ENCODE measurements at regions not wholly inside any gene's neighbourhood (a gene's known extent, or its start where the extent isn't known, plus 50 kb on each side); places are given as distances from the start of the nearest gene placed in this dataset.
A peak's percentile ranks its signal among the peaks of the same experiment; 100 is the strongest.

DNA sequence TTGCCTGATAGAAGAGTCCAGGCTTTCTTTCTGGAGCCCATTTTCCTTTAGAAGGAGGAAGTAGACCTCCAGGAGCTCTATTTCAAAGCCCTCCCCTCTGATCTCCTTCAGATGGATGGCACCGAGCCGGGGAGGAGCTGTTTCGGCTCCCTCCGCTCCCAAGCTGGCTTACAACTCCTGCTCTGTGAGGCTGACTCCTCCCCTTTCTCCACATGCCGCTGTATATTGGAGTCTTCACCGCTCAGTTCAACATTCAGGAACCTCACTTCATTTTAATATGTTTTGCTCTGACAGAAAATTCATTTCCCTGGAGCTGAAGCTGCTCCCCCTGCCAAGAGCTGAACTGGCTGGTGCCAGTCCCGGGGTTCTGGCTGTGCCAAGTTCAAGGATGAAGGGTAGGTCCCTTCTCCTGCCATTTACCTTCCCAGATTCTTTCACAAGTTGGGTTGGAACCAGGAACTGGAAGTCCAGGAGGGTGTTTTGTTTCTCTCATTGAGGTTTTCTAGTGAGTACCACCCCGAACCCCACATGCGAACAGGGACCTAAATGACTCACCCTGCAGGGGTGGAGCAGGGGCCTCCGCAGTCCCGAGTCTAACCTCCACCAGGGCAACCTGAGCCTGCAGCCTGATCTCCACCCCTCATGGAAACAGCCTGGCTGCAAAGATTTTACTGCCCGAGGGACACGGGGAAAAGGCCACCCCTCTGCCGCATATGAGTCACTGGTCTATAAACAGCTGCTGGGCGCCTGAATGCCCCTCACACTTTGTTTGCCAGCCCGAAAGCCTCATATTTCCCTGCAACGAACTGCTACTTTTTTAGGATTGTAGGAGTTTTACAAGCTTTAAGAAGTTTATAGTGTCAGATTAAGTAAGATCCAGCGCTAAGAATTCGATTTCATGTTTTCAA, 68.6 kb upstream of the FOXA2 start:
- DNase-seq (ENCODE audit: low read depth, low spot score), result peak; percentile 69

- DNase-seq (ENCODE audit: low read depth, low spot score), result no peak
Observed at GRCh38 chr20:22653658-22654642, 69.6 kb upstream of the FOXA2 start.

- peak; percentile 66 for DNase-seq (ENCODE audit: low read depth, low spot score)
Observed at GRCh38 chr20:22663528-22664025, 79.2 kb upstream of the FOXA2 start.

DNA sequence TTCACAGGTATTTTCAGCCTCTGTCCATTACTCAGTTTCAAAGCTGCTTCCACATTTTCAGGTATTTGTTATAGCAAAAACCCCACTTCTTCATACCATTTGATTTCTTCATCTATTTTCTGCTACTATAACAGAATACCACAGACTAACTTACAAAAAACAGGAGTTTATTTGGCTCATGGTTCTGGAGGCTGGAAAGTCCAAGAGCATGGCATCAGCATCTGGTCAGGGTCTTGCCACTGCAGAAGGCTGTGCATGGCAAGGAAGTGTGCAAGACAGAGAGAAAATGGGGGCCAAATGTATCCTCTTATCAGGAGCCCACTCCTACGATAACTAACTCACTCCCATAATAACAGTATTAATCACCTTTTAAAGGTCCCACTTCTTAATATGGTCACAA, 82.8 kb upstream of the FOXA2 start:
- no peak for DNase-seq (ENCODE audit: low read depth, low spot score)

GRCh38 chr20:22672191-22672590, 87.8 kb upstream of the FOXA2 start:
- no peak for DNase-seq (ENCODE audit: low read depth, low spot score)

DNA sequence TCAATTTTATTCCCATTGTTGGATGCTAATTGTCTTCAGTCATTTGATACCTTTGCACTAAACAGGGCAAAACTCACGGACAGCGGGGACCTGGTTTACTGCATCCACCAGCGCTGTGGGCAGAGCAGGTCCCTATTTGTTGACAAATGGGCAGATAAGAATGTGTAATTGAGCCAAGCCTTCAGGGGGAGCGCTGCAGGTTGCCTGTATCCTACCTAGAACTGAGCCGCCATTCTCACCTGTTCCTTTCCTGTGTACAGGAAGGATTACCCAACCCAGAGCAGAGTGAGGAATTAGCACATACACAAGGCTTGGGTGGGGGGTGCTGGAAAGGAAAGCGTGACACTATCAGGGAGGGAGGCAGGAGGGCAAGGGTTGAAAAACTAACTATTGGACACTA, 89.1 kb upstream of the FOXA2 start:
- DNase-seq (ENCODE audit: low read depth, low spot score), result no peak

DNA sequence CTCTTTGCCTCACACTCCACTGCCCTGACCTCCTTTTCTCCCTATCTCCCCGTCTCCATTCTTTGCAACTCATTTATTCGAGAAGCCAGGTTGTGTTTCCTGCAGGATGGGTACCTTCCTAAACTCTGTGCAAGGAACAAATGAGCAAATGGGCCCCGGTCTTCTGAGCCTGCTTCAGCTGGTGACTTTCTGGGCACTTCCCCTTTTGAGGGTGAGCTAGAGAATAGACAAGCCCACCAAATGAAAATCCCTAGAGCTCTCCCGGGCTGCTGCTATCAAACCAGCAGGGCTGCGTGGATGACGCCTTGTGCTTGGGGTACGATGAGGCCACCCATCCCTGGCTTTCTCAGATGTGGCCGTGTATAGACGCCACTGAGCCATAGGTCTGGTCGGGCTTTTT, 91.0 kb upstream of the FOXA2 start:
- no peak for DNase-seq (ENCODE audit: low read depth, low spot score)

- DNase-seq (ENCODE audit: low read depth, low spot score), result no peak
Observed at GRCh38 chr20:22678678-22679077, 94.3 kb upstream of the FOXA2 start.

DNA sequence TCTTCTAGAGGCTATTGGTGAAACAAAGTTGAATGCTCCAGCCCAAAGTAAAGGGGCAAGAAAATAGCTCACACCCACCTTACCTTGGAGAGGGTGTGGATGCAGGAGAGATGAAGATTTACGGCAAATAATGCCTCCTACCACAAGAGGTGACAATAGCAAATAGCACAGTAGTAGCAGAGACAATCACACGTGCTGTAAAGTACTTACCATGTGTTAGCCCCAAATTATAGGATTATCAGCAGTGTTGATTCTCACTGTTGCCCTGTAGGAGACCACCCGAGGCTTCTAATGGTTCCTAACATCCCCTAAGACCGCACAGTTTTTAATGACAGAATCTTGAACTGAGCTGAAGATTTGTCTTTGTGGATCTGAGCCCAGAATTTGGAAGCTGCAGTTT, 94.8 kb upstream of the FOXA2 start:
- DNase-seq (ENCODE audit: low read depth, low spot score), result no peak

DNA sequence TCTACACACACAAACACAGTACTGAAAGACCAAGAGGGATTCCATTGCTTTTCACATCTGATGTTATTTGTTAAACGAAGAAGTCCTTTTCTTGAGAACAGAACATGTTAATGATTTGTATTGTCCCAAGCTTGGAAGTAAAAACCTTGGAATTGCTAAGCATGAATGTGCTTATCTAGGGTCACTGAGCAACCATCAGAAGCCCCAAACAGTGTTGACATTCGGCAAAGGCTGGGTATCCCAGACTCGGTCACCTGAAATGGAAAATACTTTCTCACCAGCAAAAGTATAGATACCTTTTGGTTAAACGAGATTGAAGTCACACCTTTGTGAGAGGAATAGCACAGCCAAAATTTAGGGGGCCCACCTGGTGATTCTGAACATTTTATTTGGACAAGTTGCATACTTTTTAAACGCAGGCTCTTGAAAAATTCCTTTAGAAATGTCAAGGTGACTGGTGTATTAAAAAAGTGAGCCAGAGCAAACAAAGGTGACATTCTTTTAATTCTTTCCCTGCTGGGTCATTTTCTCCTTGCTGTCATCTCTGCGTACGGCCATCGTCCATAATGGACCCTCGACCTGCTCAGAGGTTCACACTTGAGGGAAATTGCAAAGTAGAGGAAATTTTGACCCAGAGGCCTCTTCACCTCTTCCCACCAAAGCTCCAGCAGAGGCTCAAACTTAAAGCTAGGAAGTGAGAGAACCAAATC, 95.8 kb upstream of the FOXA2 start:
- no peak for DNase-seq (ENCODE audit: low read depth, low spot score)

DNA sequence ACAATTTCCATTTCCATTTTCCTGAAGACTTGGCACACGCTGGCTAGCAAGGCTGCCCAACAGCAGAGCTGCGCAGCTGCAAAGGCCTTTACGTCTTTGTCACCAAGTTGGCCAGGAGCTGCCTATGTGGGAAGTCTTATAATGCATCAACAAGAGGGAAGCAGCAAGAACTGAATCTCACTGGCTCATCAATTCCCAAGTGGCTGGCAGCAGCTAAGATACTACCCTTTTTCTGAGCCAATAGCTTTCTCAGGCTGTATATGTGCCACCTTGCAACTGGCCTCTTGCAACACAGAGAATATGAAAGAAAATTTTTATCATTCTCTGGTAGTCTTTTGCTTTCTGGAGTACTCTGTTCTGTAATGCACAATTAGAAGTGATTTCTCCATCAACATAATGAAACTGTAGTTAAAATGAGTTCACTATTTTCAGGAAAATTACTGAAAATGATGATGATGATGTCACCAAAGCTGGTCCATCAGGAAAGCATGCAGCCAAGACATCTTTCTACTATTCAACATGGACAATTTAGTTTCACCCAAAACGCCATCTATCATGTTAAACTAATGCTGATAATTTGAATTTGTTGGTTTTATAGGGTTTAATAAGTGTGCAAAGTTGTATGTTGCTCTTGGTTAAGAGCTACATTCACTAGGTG, 97.3 kb upstream of the FOXA2 start:
- DNase-seq (ENCODE audit: low read depth, low spot score), result no peak

DNA sequence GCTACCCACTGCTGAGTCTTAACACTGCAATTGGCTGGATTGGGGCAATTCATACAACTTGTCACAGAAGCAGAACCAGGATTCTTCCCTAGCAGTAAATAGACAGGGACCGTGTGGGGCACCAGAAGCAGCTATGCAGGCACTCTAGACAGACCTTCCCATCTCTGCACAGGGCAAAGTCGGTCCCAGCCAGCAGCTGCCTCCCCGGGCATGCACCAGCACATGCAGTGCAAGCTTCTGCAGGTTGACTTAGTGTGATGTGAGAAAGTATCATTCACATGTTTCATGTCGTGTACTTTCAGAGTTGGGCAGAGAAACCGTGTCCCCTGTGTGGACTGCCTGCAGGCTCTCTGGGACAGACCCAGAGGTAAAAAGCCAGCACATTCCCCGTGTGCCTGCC, 98.0 kb upstream of the FOXA2 start:
- DNase-seq (ENCODE audit: low read depth, low spot score), result no peak

DNA sequence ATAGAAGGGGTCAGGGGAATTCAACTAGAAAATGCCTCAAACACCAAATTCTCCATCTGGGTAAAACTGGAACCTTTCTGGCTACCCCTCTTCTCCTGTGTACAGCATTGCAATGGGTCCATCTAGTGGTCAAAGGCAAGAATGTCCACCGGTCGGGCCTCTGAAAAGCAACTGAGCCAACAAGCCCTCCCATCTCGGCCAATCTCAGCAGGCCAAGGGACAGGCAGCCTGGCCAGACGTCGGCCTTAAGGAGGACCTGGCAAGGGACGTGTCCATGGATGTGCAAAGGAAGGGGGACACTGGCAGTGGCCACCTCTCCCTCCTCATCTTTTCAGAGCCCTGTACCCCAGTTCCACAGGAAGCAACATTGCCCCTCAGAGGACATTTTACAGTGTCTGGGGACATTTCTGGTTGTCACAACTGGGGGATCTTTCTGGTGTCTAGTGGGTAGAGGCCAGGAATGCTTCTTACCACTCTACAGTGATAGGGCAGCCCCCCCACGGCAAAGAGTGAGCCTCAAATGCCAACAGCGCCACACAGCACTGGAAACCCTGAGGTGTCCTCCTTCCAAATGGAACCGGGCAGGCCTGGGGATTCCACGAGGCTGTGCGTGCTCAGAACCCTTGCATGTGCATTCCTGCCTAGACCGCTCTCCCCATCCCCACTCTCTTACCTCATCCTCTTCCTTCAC, 99.8 kb upstream of the FOXA2 start:
- peak; percentile 92 for DNase-seq (ENCODE audit: low read depth, low spot score)

DNA sequence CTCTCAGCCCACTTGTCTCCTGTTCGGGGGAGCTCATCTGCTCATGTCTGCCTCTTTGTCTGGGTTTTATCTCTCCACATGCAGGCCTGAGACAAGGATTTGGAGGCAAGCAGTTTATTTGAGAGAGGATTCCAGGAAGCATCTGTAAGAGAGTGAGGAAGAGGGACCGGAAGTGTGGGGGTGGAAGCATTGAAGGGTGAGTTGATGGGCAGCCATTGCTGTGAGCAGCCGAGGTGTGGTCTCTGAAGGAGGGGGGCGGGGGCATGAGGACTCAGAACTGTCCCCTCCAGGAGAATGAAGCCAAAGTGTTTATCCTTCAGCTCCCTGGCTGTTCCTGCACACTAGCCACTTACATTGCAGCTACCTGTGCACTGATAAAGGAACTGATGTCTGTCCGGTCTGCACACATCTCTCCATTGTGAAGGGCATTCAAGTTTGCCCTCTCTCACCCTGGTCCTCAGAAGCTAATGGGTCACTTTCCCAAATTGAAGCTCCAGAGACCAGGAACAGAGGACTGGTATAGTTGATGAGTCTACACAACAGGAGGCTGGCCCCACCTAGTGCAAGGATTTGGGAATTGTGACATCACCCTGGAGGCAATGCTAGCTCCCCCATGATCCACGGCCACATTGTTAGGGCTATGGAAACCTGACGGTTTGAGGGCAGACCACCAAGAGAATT, 100.5 kb upstream of the FOXA2 start:
- DNase-seq (ENCODE audit: low read depth, low spot score), result peak; percentile 21

DNA sequence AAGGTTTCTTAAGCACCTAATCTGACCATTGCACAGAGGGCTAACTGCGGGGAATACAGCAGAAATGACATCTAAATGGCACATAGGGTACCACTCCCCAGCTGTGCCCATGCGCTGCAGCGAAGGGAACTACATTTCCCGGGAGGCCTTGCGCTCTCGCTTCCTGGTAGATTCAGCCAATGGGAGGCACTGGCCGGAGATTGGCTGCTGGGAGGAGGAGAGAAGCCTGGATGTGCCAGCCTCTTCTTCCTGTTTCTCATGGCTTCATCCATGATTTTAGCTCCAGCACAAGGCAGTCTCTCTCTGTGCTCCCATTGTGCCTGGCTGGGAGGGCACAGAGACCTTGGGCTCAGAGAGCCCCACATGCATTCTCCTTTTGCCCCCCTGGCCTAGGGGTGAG, 101.7 kb upstream of the FOXA2 start:
- peak; percentile 70 for DNase-seq (ENCODE audit: low read depth, low spot score)

DNA sequence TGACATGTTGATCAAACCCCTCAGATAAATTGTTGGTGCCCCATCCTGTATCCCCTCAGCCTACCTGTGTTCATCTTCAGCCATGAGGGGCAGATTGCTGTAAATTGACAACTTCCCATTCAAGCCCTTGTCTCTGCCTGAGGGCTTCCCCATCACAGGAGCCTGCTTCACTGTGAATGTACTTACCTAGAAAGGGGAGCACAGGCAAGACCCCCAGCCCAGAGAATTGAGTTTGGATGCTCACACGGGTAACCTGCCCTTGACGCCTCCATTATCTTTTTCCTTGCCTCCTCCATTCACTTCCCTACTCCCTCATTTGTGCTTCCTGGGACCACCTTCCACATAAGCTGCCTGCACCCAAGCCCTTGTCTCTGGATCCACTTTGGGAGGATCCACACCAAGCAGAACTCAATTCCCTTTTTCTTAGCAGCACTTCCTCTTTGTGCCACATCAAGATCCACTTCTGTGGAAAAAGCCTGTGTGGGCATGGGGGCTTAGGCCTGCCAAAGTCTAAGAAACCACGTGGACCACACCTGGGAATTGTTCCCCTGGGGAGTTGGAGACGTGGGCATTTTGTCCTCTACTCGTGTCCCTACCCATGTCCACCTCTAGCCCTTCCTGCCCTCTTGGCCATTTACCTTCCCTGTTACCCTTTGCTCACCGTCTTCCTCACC, 103.4 kb upstream of the FOXA2 start:
- no peak for DNase-seq (ENCODE audit: low read depth, low spot score)

GRCh38 chr20:22688485-22688884, 104.1 kb upstream of the FOXA2 start:
- no peak for DNase-seq (ENCODE audit: low read depth, low spot score)

GRCh38 chr20:22689266-22689665, 104.9 kb upstream of the FOXA2 start:
- DNase-seq (ENCODE audit: low read depth, low spot score), result no peak

DNA sequence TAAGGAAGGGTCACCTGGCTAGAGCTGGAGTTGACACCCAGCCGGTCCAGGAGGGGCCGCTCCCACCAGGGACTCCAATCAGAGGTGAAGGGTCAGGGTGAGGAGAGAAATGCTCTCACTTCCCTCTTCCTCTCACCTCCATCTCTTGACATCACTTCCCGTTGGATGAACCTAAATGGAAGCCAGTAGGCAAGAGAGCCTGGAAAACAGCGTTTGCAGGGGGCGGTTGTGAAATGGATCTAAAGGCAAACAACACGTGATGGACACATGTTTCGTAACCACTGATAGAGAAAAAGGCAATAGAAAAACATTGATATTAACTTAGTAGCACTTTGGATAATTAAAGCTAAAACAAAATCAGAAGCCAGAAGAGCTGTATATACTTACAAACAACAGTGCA, 105.6 kb upstream of the FOXA2 start:
- DNase-seq (ENCODE audit: low read depth, low spot score), result no peak
